HG03439 (cell line): ENCODE measurements at regions not wholly inside any gene's neighbourhood (a gene's known extent, or its start where the extent isn't known, plus 50 kb on each side); places are given as distances from the start of the nearest gene placed in this dataset.

Experiments
- ATAC-seq: cut with Tn5 transposase; IDR thresholded peaks from one replicate; pipeline ENCODE4 v1.9.1; 2021; ENCODE audit warnings: mild to moderate bottlenecking, moderate library complexity; ENCODE audit not compliant: unreplicated experiment

DNA sequence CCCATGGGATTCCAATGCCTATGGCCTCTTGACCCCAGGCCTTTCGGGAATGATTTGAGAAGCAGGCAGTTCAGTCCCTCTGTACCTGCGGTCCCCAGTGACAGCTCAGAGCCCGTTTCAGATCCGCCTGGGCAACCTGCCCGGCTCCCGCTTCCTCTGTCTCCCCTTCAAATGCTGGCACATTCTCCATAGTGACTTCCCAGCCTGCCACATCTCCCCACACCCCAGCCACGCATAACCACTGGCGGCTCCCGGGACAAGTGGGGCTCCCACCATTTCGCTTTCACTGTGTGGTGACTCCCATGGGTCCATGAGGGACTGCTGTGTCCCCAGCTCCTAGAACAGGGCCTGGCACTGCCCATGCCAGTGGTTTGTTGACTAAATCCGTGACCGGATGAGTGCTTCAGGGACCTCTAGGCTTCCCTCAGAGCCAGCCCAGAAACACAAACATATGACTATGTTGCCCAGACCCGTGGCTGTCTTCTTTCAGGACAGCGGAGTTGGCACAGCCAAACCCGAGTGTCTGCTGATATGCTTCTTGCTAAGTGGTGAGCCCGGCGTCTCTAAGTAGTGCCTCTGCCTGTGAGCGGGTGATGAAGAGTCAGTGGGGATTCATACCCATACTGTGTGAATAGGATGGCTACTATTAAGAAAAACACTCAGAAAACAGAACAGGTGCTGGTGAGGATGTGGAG lies 91.2 kb downstream of the GLI2 start:
- ATAC-seq: no peak

DNA sequence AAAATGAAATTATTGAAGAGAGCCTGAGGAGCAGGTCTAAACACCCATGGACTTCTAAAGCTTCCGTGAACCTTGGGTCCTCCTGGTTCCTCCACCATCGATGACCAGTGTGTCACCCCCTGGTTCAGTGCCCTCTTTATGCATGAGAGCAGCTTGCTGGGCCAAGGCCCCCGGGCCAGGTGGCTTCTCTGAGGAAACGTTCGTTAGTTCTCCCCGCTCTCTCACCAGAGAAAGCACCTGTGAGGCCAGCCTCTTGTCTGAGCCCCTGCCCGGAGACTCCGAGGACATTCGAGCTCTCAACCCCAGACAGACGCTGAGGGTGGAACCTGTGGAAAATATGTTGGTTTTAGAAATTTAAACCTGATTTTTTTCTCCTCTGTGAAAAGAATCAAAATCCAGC lies 92.4 kb downstream of the GLI2 start:
- no peak for ATAC-seq

GRCh38 chr2:120828829-120829632 lies 93.4 kb downstream of the GLI2 start:
- no peak for ATAC-seq

DNA sequence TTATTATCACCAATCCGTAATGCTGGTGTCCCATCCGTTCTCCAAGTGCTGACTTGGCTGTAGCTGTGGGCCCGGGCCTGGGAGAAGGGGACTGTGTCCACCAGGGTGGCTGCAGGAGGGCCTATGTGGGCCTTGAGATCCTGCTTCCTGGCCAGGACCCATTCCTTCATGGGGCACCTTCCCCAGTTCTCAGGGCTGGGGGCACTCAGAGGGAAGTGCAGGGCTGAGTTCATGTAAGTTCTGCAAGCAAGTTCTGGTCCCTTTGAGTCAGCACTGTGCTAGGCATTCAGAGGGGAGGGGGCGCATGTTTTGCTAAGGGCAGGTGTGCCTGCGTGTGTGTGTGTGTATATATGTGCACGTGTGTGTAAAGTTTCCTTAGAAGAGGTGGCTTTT lies 94.0 kb downstream of the GLI2 start:
- no peak for ATAC-seq

- ATAC-seq: no peak
Observed at GRCh38 chr2:120830096-120830830, 94.6 kb downstream of the GLI2 start.

GRCh38 chr2:120831086-120831485 lies 95.4 kb downstream of the GLI2 start:
- no peak for ATAC-seq

GRCh38 chr2:120831891-120832290 lies 96.2 kb downstream of the GLI2 start:
- no peak for ATAC-seq

- ATAC-seq: no peak
Observed at GRCh38 chr2:120832296-120833070, 96.8 kb downstream of the GLI2 start.

DNA sequence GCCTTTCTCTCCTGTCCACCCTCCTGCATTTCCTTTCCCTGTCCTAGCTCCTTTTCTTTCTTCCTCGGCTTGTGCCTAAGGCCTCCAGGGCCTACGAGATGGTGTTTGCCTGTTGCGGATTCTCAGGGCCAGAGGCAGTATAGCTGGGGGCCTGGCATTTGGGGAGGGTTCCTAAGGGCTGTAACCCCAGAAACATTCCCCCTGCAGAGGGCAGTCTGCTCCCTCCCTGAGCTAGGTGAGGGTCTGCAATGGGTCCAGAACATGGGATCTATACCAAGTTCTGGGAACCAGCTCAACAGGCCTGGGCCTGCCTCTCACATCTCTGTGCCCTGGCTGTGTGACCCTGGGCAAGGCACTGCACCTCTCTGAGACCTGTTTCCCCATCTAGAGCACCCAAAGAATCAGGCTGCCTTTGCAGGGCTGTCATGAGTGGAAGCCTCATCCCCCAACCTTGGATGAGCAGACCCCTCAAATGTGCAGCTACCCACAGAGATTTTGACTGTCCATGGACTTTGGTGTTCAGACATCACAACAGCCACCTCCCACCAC lies 97.5 kb downstream of the GLI2 start:
- ATAC-seq: no peak

GRCh38 chr2:120834206-120834605 lies 98.5 kb downstream of the GLI2 start:
- no peak for ATAC-seq

DNA sequence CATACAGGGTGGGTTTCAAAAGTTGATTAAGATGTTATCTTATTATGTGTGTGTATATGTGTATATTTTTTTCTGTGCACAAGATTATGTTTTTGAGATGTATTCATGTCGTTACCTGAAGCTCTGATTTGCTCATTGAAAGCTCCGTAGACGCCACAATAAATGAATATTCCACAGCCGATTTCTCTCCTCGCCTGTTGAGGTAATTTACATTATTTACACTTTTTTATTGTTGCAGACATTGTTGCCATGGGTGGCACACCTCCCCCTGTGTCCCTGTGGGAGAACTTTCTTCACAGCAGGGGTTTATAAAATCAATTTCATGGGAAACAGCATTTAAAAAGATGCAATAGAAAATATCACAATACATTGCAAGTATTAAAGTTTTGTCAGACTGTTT lies 100.6 kb downstream of the GLI2 start:
- no peak for ATAC-seq

DNA sequence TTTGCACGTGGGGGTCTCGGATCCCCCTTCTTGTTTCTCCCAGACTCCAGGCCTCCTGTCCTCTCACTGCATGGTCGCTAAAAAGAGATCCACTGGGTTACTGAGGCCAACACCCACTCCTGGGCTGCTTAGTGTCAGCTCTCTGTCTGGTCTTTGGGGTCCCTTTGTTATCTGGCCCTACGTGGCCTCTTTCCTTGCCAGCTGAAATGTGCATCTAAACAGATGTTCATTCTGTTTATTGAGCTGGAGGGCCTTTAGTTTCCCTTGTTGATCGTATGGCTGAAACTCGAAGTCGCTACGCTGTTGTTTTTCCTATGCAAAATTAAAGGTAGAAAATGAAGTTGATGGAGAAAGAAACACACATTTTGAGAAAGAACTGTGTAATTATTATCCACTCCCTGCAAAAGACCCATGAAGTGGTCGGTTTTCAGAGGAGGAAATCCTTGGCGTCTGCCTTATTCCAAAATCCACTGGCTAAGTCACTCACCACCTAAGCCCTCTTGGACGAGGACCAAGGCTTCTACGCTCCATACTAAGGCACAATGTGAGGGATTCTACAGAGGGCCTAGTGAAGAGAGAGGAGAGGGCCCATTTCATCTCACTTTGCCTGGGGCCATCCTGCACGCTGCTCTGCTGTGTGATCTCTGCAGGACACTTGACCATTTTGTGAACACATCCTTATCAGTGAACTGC lies 105.3 kb downstream of the GLI2 start:
- ATAC-seq: no peak

- no peak for ATAC-seq
Observed at GRCh38 chr2:120842456-120843439, 107.1 kb downstream of the GLI2 start.

GRCh38 chr2:120844070-120844738 lies 108.5 kb downstream of the GLI2 start:
- ATAC-seq: no peak

DNA sequence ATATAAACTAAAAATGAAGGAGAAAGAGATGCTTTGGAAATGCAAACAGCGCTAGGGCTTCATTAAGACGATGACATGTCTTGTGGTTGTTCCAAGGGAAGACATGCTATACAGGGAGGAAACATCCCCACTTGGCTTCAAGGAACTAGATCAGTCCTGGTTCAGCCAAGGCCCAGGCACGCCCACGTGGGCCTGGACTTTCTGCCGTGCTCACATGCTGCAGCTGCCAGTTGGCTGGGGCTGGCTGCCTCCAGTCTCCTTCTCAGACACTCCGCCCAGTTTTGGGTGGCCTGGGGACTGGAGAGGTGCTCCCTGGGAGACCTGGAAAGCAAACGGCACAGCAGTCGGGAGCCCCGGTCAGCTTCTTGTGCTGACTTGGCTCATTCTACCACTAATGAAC lies 109.6 kb downstream of the GLI2 start:
- ATAC-seq: no peak

GRCh38 chr2:120846406-120847095 lies 110.9 kb downstream of the GLI2 start:
- ATAC-seq: no peak

- ATAC-seq: no peak
Observed at GRCh38 chr2:120847700-120848321, 112.1 kb downstream of the GLI2 start.
